ENCODE measurements at regions not wholly inside any gene's neighbourhood (a gene's known extent, or its start where the extent isn't known, plus 50 kb on each side); places are given as distances from the start of the nearest gene placed in this dataset.

DNA sequence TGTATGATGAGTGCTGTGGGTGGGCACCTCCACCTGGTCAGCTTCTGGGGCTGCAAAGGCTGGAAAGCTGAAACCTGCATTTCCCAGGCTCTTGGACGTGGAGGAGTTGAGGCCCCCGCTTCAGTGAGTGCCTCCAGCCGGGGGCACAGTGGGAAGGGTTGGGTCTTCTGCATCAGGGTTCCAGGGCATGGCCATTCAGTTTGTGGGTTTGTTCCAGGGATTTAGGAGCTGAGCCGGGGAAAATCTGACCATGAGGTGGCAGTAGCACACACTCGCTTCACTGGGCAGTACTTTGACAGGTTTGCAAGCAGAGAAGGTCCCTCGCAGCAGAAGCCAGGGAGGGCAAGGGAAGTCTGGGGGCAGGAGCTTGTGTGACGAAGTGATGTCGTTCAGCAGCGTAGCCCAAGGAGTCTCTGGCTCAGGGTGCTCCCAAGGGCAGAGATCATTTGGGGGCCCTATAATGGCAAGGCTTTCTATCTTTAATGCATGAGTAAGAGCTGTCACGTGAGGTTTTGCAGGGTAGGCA is 69.5 kb upstream of the SULF2 start:
- ChIA-PET CTCF (ENCODE audit: low intra/inter-chr PET ratio, low total read pairs) (interaction anchor here (1.3 to 2.5 kb wide), 2 partner anchors 335 to 475 kb away, joined by 4 to 13 read pairs; no protein-coding TSS in a partner anchor), POLR2A (no interaction called here)
- Histone ChIP-seq H3K9ac (ENCODE audit: insufficient read depth, low read depth, low read length) (no peak overlapping the region), H3K27ac (ENCODE audit: extremely low read length, insufficient read depth, low read length) (no peak overlapping the region), H4K20me1 (ENCODE audit: insufficient read depth, low read length) (no peaks in the 10 kb centered on the region), H2AFZ (ENCODE audit: low read length) (no peak overlapping the region), H3K9me3 (ENCODE audit: low read length) (peaks cover 6% of the 10 kb centered on the region; the same call in 1 of the 2 replicates), H3K79me2 (ENCODE audit: insufficient read depth, low read length) (no peaks in the 10 kb centered on the region), H3K4me1 (ENCODE audit: insufficient read depth, low read length) (peaks cover 15% of the 10 kb centered on the region), H3K27me3 (ENCODE audit: control insufficient read depth in 1 of 2, insufficient read depth in 2 of 2, low read length in 2 of 2) (peaks cover 10 to 34% of the 10 kb centered on the region in 2 experiments; a peak in 4 of 5 replicates), H3K4me2 (ENCODE audit: low read depth, low read length) (no peak overlapping the region), H3K4me3 (replicated peaks in 1 of 3; ENCODE audit: insufficient read depth in 1 of 3, low read depth in 2 of 3, low read length in 3 of 3) (no peak overlapping the region), H3K36me3 (replicated peaks in 1 of 2; ENCODE audit: control insufficient read depth in 1 of 2, insufficient read depth in 2 of 2, low read length in 2 of 2) (no peaks in the 10 kb centered on the region)
- FAIRE-seq (peak; percentile 73), ATAC-seq (peak; percentile 80), DNase-seq (ENCODE audit: low spot score) (peak; percentile 69)
- 5% methylated on average over 9 of the region's 10 CpGs for WGBS (ENCODE audit: low lambda C conversion rate)
- intact Hi-C loops (cut with micrococcal nuclease; ENCODE audit: unreplicated experiment), result loop anchor here (1.0 to 2.0 kb wide), 3 partner anchors 335 to 767 kb away; no protein-coding TSS in a partner anchor
- in situ Hi-C loops (cut with HindIII; ENCODE audit: extremely low pct_ligation_motif_present, low pct_unique_long_range_greater_than_20kb), result no loop called here
- BruUV-seq (replicated peaks), result no TSS peak
- peak; percentile 61; the same call in 1 of the 2 replicates for TF ChIP-seq ZNF598 (CRISPR knock-in tag; IDR thresholded peaks at IDR 0.05; ENCODE audit: borderline replicate concordance)
- TF ChIP-seq FOXM1 (CRISPR knock-in tag; IDR thresholded peaks at IDR 0.05), result no peak
- TF ChIP-seq, protein P1, sequence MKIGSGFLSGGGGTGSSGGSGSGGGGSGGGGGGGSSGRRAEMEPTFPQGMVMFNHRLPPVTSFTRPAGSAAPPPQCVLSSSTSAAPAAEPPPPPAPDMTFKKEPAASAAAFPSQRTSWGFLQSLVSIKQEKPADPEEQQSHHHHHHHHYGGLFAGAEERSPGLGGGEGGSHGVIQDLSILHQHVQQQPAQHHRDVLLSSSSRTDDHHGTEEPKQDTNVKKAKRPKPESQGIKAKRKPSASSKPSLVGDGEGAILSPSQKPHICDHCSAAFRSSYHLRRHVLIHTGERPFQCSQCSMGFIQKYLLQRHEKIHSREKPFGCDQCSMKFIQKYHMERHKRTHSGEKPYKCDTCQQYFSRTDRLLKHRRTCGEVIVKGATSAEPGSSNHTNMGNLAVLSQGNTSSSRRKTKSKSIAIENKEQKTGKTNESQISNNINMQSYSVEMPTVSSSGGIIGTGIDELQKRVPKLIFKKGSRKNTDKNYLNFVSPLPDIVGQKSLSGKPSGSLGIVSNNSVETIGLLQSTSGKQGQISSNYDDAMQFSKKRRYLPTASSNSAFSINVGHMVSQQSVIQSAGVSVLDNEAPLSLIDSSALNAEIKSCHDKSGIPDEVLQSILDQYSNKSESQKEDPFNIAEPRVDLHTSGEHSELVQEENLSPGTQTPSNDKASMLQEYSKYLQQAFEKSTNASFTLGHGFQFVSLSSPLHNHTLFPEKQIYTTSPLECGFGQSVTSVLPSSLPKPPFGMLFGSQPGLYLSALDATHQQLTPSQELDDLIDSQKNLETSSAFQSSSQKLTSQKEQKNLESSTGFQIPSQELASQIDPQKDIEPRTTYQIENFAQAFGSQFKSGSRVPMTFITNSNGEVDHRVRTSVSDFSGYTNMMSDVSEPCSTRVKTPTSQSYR (CRISPR knock-in tag; IDR thresholded peaks at IDR 0.05; ENCODE audit: borderline replicate concordance), result no peak
- TF ChIP-seq ELF3 (CRISPR knock-in tag; IDR thresholded peaks at IDR 0.05), result peak; percentile 41; the same call in 1 of the 2 replicates
- 0 out of 2 replicates have a peak, but pooled peaks have one; percentile 16 for TF ChIP-seq KDM5B (CRISPR knock-in tag; IDR thresholded peaks at IDR 0.05; ENCODE audit: borderline replicate concordance)
- no peak for TF ChIP-seq ZSCAN12 (CRISPR knock-in tag; IDR thresholded peaks at IDR 0.05)
- TF ChIP-seq ZMYM3 (CRISPR knock-in tag; IDR thresholded peaks at IDR 0.05), result no peak
- no peak for TF ChIP-seq ZNF839 (CRISPR knock-in tag; IDR thresholded peaks at IDR 0.05; ENCODE audit: borderline replicate concordance)
- TF ChIP-seq ZNF616 (CRISPR knock-in tag; IDR thresholded peaks at IDR 0.05; ENCODE audit: low read depth), result no peak
- peak; percentile 96 for TF ChIP-seq SMC3 (IDR thresholded peaks at IDR 0.05; ENCODE audit: low read length)
- TF ChIP-seq, protein P2, sequence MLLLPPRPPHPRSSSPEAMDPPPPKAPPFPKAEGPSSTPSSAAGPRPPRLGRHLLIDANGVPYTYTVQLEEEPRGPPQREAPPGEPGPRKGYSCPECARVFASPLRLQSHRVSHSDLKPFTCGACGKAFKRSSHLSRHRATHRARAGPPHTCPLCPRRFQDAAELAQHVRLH (CRISPR knock-in tag; IDR thresholded peaks at IDR 0.05; ENCODE audit: borderline replicate concordance, low read depth), result peak; percentile 67; the same call in 1 of the 2 replicates
- TF ChIP-seq, protein P3, sequence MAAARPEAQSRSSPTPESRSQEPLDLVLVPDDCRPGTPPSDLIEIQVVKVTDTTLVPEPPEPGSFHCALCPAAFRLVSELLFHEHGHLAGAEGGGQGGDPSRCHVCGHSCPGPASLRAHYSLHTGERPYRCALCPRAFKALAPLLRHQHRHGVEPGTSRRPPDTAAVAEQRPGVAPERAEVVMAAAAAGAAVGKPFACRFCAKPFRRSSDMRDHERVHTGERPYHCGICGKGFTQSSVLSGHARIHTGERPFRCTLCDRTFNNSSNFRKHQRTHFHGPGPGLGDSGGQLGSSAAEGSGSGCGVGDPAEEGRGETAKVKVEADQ (CRISPR knock-in tag; IDR thresholded peaks at IDR 0.05; ENCODE audit: borderline replicate concordance), result no peak
- 0 out of 2 replicates have a peak, but pooled peaks have one; percentile 9 for TF ChIP-seq NCOA1 (CRISPR knock-in tag; IDR thresholded peaks at IDR 0.05)
- TF ChIP-seq ZKSCAN1 (IDR thresholded peaks at IDR 0.05; ENCODE audit: low read length), result peak; percentile 51; the same call in 1 of the 2 replicates
- TF ChIP-seq, protein P4, sequence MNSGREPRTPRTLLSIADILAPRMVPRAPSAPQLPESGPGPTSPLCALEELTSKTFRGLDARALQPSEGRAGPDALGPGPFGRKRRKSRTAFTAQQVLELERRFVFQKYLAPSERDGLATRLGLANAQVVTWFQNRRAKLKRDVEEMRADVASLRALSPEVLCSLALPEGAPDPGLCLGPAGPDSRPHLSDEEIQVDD (CRISPR knock-in tag; IDR thresholded peaks at IDR 0.05; ENCODE audit: borderline replicate concordance), result 0 out of 2 replicates have a peak, but pooled peaks have one; percentile 24
- TF ChIP-seq, protein P5, sequence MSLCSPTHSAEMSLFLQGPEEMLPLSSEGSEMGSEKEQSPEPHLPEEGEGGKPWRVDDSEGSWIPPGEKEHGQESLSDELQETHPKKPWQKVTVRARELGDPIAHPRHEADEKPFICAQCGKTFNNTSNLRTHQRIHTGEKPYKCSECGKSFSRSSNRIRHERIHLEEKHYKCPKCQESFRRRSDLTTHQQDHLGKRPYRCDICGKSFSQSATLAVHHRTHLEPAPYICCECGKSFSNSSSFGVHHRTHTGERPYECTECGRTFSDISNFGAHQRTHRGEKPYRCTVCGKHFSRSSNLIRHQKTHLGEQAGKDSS (CRISPR knock-in tag; IDR thresholded peaks at IDR 0.05; ENCODE audit: borderline replicate concordance, low read depth), result peak; percentile 57; the same call in 1 of the 2 replicates
- peak; percentile 17 for TF ChIP-seq ZFP36 (IDR thresholded peaks at IDR 0.05; ENCODE audit: borderline replicate concordance, low read depth, low read length, partially characterized antibody)
- TF ChIP-seq XRCC5 (optimal IDR thresholded peaks at IDR 0.05; ENCODE audit: low read length), result peak; percentile 63
- TF ChIP-seq KLF9 (CRISPR knock-in tag; IDR thresholded peaks at IDR 0.05; ENCODE audit: low read depth), result no peak
- TF ChIP-seq PHB2 (IDR thresholded peaks at IDR 0.05; ENCODE audit: partially characterized antibody), result no peak
- TF ChIP-seq ZKSCAN8 (CRISPR knock-in tag; IDR thresholded peaks at IDR 0.05; ENCODE audit: borderline replicate concordance), result no peak
